ENCODE measurements at regions not wholly inside any gene's neighbourhood (a gene's known extent, or its start where the extent isn't known, plus 50 kb on each side); places are given as distances from the start of the nearest gene placed in this dataset.
"Not testable (repeated sequence)": the region's sequence is repeated elsewhere in the genome, so short reads cannot be mapped to it uniquely, and the experiment has no call there.

- H3K79me2 ChIP-seq (ENCODE audit: control insufficient read depth, low read length): no peaks in the 10 kb centered on the region
- H3K9me3 ChIP-seq (ENCODE audit: control insufficient read depth, insufficient read depth, low read length): no peaks in the 10 kb centered on the region
- no peak overlapping the region for H3K4me3 ChIP-seq (ENCODE audit: low read length)
- no peaks in the 10 kb centered on the region for H3F3A ChIP-seq (ENCODE audit: control insufficient read depth, insufficient read depth)
- no peak overlapping the region for H3K4me2 ChIP-seq (ENCODE audit: low read length)
- H3K27me3 ChIP-seq (ENCODE audit: control insufficient read depth, low read length): no peaks in the 10 kb centered on the region
- no peaks in the 10 kb centered on the region for H3K4me1 ChIP-seq (ENCODE audit: control insufficient read depth, low read length)
- TF ChIP-seq EZH2phosphoT487 (IDR thresholded peaks at IDR 0.05; ENCODE audit: borderline replicate concordance, low read length): no peak
- TF ChIP-seq, protein P1, sequence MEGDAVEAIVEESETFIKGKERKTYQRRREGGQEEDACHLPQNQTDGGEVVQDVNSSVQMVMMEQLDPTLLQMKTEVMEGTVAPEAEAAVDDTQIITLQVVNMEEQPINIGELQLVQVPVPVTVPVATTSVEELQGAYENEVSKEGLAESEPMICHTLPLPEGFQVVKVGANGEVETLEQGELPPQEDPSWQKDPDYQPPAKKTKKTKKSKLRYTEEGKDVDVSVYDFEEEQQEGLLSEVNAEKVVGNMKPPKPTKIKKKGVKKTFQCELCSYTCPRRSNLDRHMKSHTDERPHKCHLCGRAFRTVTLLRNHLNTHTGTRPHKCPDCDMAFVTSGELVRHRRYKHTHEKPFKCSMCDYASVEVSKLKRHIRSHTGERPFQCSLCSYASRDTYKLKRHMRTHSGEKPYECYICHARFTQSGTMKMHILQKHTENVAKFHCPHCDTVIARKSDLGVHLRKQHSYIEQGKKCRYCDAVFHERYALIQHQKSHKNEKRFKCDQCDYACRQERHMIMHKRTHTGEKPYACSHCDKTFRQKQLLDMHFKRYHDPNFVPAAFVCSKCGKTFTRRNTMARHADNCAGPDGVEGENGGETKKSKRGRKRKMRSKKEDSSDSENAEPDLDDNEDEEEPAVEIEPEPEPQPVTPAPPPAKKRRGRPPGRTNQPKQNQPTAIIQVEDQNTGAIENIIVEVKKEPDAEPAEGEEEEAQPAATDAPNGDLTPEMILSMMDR (IDR thresholded peaks at IDR 0.05; ENCODE audit: low read depth, low read length, poor library complexity, severe bottlenecking): no peak
- H3K9me2 ChIP-seq (replicated peaks; ENCODE audit: control insufficient read depth, low read length): no peaks in the 10 kb centered on the region
- H3K27ac ChIP-seq (ENCODE audit: low read depth, low read length): no peak overlapping the region
- H3K36me3 ChIP-seq (ENCODE audit: control insufficient read depth, low read length): no peaks in the 10 kb centered on the region
- no peaks in the 10 kb centered on the region for H4K20me1 ChIP-seq (ENCODE audit: control insufficient read depth, insufficient read depth, low read depth, low read length)
Measured at GRCh38 chr6:84576029-84576428, 188.4 kb downstream of the TBX18 start.

GRCh38 chr6:84575264-84575663, 189.1 kb downstream of the TBX18 start:
- Histone ChIP-seq H3K36me3 (ENCODE audit: control insufficient read depth, low read length) (no peaks in the 10 kb centered on the region), H3F3A (ENCODE audit: control insufficient read depth, insufficient read depth) (no peaks in the 10 kb centered on the region), H3K4me3 (ENCODE audit: low read length) (no peak overlapping the region), H3K27me3 (ENCODE audit: control insufficient read depth, low read length) (no peaks in the 10 kb centered on the region), H3K4me2 (ENCODE audit: low read length) (no peak overlapping the region), H3K79me2 (ENCODE audit: control insufficient read depth, low read length) (no peaks in the 10 kb centered on the region), H3K27ac (ENCODE audit: low read depth, low read length) (no peak overlapping the region), H3K9me2 (replicated peaks; ENCODE audit: control insufficient read depth, low read length) (no peaks in the 10 kb centered on the region), H4K20me1 (ENCODE audit: control insufficient read depth, insufficient read depth, low read depth, low read length) (no peaks in the 10 kb centered on the region), H3K9me3 (ENCODE audit: control insufficient read depth, insufficient read depth, low read length) (no peaks in the 10 kb centered on the region), H3K4me1 (ENCODE audit: control insufficient read depth, low read length) (no peaks in the 10 kb centered on the region)
- TF ChIP-seq EZH2phosphoT487 (IDR thresholded peaks at IDR 0.05; ENCODE audit: borderline replicate concordance, low read length): no peak
- TF ChIP-seq, protein P1 (IDR thresholded peaks at IDR 0.05; ENCODE audit: low read depth, low read length, poor library complexity, severe bottlenecking): no peak

DNA sequence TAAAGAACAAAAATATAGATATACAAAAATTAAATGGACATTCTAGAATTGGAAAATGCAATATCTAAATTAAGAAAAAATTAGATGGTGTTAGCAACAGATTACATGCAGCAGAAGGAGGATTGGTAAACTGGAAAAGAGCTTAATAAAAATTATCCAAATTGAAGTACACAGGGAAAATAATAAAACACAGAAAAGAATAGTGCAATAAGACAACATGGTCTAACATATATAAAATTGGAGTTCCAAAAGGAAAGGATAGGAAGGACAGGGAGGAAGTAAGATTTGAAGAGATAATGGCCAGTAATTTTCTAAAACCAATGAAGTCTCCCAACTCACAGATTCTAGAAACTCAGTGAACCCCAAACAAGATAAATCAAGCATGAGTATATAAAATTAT, 194.5 kb downstream of the TBX18 start:
- no peaks in the 10 kb centered on the region for H4K20me1 ChIP-seq (ENCODE audit: control insufficient read depth, insufficient read depth, low read depth, low read length)
- H3K9me3 ChIP-seq (ENCODE audit: control insufficient read depth, insufficient read depth, low read length): no peaks in the 10 kb centered on the region
- no peaks in the 10 kb centered on the region for H3K27me3 ChIP-seq (ENCODE audit: control insufficient read depth, low read length)
- no peaks in the 10 kb centered on the region for H3F3A ChIP-seq (ENCODE audit: control insufficient read depth, insufficient read depth)
- H3K36me3 ChIP-seq (ENCODE audit: control insufficient read depth, low read length): no peaks in the 10 kb centered on the region
- no peaks in the 10 kb centered on the region for H3K9me2 ChIP-seq (replicated peaks; ENCODE audit: control insufficient read depth, low read length)
- no peak overlapping the region for H3K4me2 ChIP-seq (ENCODE audit: low read length)
- no peaks in the 10 kb centered on the region for H3K4me1 ChIP-seq (ENCODE audit: control insufficient read depth, low read length)
- H3K4me3 ChIP-seq (ENCODE audit: low read length): no peak overlapping the region
- H3K79me2 ChIP-seq (ENCODE audit: control insufficient read depth, low read length): no peaks in the 10 kb centered on the region
- H3K27ac ChIP-seq (ENCODE audit: low read depth, low read length): no peak overlapping the region
- TF ChIP-seq, protein P1 (IDR thresholded peaks at IDR 0.05; ENCODE audit: low read depth, low read length, poor library complexity, severe bottlenecking): no peak
- no peak for TF ChIP-seq EZH2phosphoT487 (IDR thresholded peaks at IDR 0.05; ENCODE audit: borderline replicate concordance, low read length)

GRCh38 chr6:84568971-84569370, 195.4 kb downstream of the TBX18 start:
- H3K4me1 ChIP-seq (ENCODE audit: control insufficient read depth, low read length): no peaks in the 10 kb centered on the region

GRCh38 chr6:84565718-84566117, 198.7 kb downstream of the TBX18 start:
- H3K9me2 ChIP-seq (replicated peaks; ENCODE audit: control insufficient read depth, low read length); H3K79me2 ChIP-seq (ENCODE audit: control insufficient read depth, low read length); H3K4me2 ChIP-seq (ENCODE audit: low read length); H3K27ac ChIP-seq (ENCODE audit: low read depth, low read length); H3K4me1 ChIP-seq (ENCODE audit: control insufficient read depth, low read length); H4K20me1 ChIP-seq (ENCODE audit: control insufficient read depth, insufficient read depth, low read depth, low read length); H3K9me3 ChIP-seq (ENCODE audit: control insufficient read depth, insufficient read depth, low read length); H3K36me3 ChIP-seq (ENCODE audit: control insufficient read depth, low read length); H3F3A ChIP-seq (ENCODE audit: control insufficient read depth, insufficient read depth); H3K27me3 ChIP-seq (ENCODE audit: control insufficient read depth, low read length); H3K4me3 ChIP-seq (ENCODE audit: low read length): not testable (repeated sequence)

More at GRCh38 chr6:84568971-84569370, 195.4 kb downstream of the TBX18 start:
- no peak overlapping the region for H3K4me2 ChIP-seq (ENCODE audit: low read length)
- no peaks in the 10 kb centered on the region for H3K9me2 ChIP-seq (replicated peaks; ENCODE audit: control insufficient read depth, low read length)
- H3K9me3 ChIP-seq (ENCODE audit: control insufficient read depth, insufficient read depth, low read length): no peaks in the 10 kb centered on the region
- H3F3A ChIP-seq (ENCODE audit: control insufficient read depth, insufficient read depth): no peaks in the 10 kb centered on the region
- no peak overlapping the region for H3K27ac ChIP-seq (ENCODE audit: low read depth, low read length)
- TF ChIP-seq EZH2phosphoT487 (IDR thresholded peaks at IDR 0.05; ENCODE audit: borderline replicate concordance, low read length): no peak
- TF ChIP-seq, protein P1 (IDR thresholded peaks at IDR 0.05; ENCODE audit: low read depth, low read length, poor library complexity, severe bottlenecking): no peak
- no peak overlapping the region for H3K4me3 ChIP-seq (ENCODE audit: low read length)
- no peaks in the 10 kb centered on the region for H3K27me3 ChIP-seq (ENCODE audit: control insufficient read depth, low read length)
- no peaks in the 10 kb centered on the region for H3K79me2 ChIP-seq (ENCODE audit: control insufficient read depth, low read length)
- no peaks in the 10 kb centered on the region for H3K36me3 ChIP-seq (ENCODE audit: control insufficient read depth, low read length)
- H4K20me1 ChIP-seq (ENCODE audit: control insufficient read depth, insufficient read depth, low read depth, low read length): no peaks in the 10 kb centered on the region
